Mucosa of descending colon (tissue), 3 donors: ENCODE measurements at regions not wholly inside any gene's neighbourhood (a gene's known extent, or its start where the extent isn't known, plus 50 kb on each side); places are given as distances from the start of the nearest gene placed in this dataset.

Experiments
- ATAC-seq: fragments of 200-7000 bp; cut with Tn5 transposase; one replicate; pipeline ENCODE4 v1.9.1; 2020; ENCODE audit warnings: mild to moderate bottlenecking, moderate library complexity
- DNase-seq, 3 donors: peaks; one replicate each; pipeline ENCODE4 v3.0.0-alpha.2; 2020
- H3K36me3 ChIP-seq: fragments of 200-600 bp; one replicate; pipeline ENCODE4 v1.8.0; 2021; ENCODE audit warnings: low read depth, mild to moderate bottlenecking
- H3K4me1 ChIP-seq: fragments of 200-600 bp; one replicate; pipeline ENCODE4 v1.8.0; 2021; ENCODE audit warnings: low read depth, mild to moderate bottlenecking
- H3K4me3 ChIP-seq: fragments of 200-600 bp; one replicate; pipeline ENCODE4 v1.8.0; 2021; ENCODE audit warnings: mild to moderate bottlenecking
- H3K9me3 ChIP-seq: fragments of 200-600 bp; one replicate; pipeline ENCODE4 v1.8.0; 2021; ENCODE audit warnings: mild to moderate bottlenecking
- CTCF ChIP-seq: fragments of 200-600 bp; IDR thresholded peaks from one replicate; pipeline ENCODE4 v1.8.0; 2022; ENCODE audit warnings: antibody characterized with exemption, mild to moderate bottlenecking
- intact Hi-C, 2 donors: fragments of 100-400 bp; cut with DNase I in 1 of 2; cut with micrococcal nuclease in 1 of 2; formaldehyde crosslinking; loops; one replicate each; pipeline versions ENCODE4 v1.11.0 to v1.11.1; 2022; cut with DNase I, micrococcal nuclease
- donor health status: DM: no; HTN: no; CAD: no; lungs with moderate emphysema.
- donor health status: DM: no; HTN: no; CAD: no.
- donor health status: DM: no; HTN: yes; CAD: no.

GRCh38 chr15:97146929-97147870 lies 813.3 kb upstream of the ARRDC4 start:
- Histone ChIP-seq H3K4me3 (no peak overlapping the region), H3K36me3 (no peaks in the 10 kb centered on the region), H3K9me3 (no peaks in the 10 kb centered on the region), H3K4me1 (no peaks in the 10 kb centered on the region)
- TF ChIP-seq CTCF = no peak
- intact Hi-C loops = no loop called here
- no peak for DNase-seq
- no peak for ATAC-seq

GRCh38 chr15:97153356-97153965 lies 807.0 kb upstream of the ARRDC4 start:
- no peak overlapping the region for H3K4me3 ChIP-seq
- H3K4me1 ChIP-seq = no peaks in the 10 kb centered on the region
- H3K36me3 ChIP-seq = no peaks in the 10 kb centered on the region
- intact Hi-C loops = no loop called here
- no peaks in the 10 kb centered on the region for H3K9me3 ChIP-seq
- no peak for TF ChIP-seq CTCF
- DNase-seq (no peak), ATAC-seq (no peak)

GRCh38 chr15:97156739-97157265 lies 803.7 kb upstream of the ARRDC4 start:
- ATAC-seq (no peak), DNase-seq (no peak)
- Histone ChIP-seq H3K36me3 (no peaks in the 10 kb centered on the region), H3K4me3 (no peak overlapping the region), H3K4me1 (no peaks in the 10 kb centered on the region), H3K9me3 (no peaks in the 10 kb centered on the region)
- intact Hi-C loops = no loop called here
- no peak for TF ChIP-seq CTCF

- Histone ChIP-seq H3K4me3 (no peak overlapping the region), H3K36me3 (no peaks in the 10 kb centered on the region), H3K4me1 (no peaks in the 10 kb centered on the region), H3K9me3 (no peaks in the 10 kb centered on the region)
- ATAC-seq = no peak
- intact Hi-C loops = no loop called here
- DNase-seq = no peak
- no peak for TF ChIP-seq CTCF
These were observed 797.6 kb upstream of the ARRDC4 start for GRCh38 chr15:97162805-97163495.

GRCh38 chr15:97165205-97165604 lies 795.3 kb upstream of the ARRDC4 start:
- H3K4me3 ChIP-seq = no peak overlapping the region
- ATAC-seq (no peak), DNase-seq (no peak)
- no peaks in the 10 kb centered on the region for H3K4me1 ChIP-seq
- H3K9me3 ChIP-seq = no peaks in the 10 kb centered on the region
- no peaks in the 10 kb centered on the region for H3K36me3 ChIP-seq
- no peak for TF ChIP-seq CTCF
- intact Hi-C loops = no loop called here
